Stomach (tissue), 4 donors: ENCODE measurements at regions not wholly inside any gene's neighbourhood (a gene's known extent, or its start where the extent isn't known, plus 50 kb on each side); places are given as distances from the start of the nearest gene placed in this dataset.

Source experiments
- POLR2AphosphoS5 ChIP-seq, 3 donors: sonication (generic); formaldehyde crosslinking; IDR thresholded peaks; one replicate each; pipeline ENCODE4 v1.6.1; 2016; ENCODE audit warnings: antibody characterized with exemption in 3 of 3
- TF ChIP-seq, protein P1 (sequence below), 7 experiments: fragments of 450-650 bp in 4 of 7; fragments of 200-600 bp in 3 of 7; sonication (generic) in 3 of 7; IDR thresholded peaks; one replicate each; pipeline ENCODE4 v1.5.1; 2016 to 2019; ENCODE audit warnings: antibody characterized with exemption in 7 of 7, control low read depth in 2 of 7, mild to moderate bottlenecking in 1 of 7

DNA sequence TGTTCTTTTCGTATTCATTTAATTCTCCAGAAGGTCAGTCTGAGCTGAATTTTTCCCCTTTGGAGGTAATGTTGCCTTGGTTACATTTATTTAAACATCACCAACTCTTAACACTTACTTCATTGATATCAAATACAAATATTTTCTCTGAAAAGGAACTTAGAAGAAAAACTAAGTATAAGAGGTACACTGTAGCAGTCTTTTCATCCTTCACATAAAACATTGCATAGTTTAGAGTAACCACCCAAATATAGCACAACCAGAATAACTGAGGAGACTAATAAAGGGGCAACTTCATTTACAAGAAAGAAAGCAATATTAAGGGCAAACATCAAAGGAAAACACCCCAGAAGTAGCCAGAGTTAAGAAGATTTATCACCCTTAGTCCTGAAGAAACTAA, 1115.0 kb upstream of the POT1 start:
- TF ChIP-seq, protein P1, sequence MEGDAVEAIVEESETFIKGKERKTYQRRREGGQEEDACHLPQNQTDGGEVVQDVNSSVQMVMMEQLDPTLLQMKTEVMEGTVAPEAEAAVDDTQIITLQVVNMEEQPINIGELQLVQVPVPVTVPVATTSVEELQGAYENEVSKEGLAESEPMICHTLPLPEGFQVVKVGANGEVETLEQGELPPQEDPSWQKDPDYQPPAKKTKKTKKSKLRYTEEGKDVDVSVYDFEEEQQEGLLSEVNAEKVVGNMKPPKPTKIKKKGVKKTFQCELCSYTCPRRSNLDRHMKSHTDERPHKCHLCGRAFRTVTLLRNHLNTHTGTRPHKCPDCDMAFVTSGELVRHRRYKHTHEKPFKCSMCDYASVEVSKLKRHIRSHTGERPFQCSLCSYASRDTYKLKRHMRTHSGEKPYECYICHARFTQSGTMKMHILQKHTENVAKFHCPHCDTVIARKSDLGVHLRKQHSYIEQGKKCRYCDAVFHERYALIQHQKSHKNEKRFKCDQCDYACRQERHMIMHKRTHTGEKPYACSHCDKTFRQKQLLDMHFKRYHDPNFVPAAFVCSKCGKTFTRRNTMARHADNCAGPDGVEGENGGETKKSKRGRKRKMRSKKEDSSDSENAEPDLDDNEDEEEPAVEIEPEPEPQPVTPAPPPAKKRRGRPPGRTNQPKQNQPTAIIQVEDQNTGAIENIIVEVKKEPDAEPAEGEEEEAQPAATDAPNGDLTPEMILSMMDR (IDR thresholded peaks at IDR 0.05): no peak
- no peak for TF ChIP-seq POLR2AphosphoS5 (IDR thresholded peaks at IDR 0.05)
